ENCODE measurements at regions not wholly inside any gene's neighbourhood (a gene's known extent, or its start where the extent isn't known, plus 50 kb on each side); places are given as distances from the start of the nearest gene placed in this dataset.

- no peak for TF ChIP-seq ATF2 (IDR thresholded peaks at IDR 0.05; ENCODE audit: low read length)
Measured at GRCh38 chr18:29251681-29252080, 1074.8 kb upstream of the CDH2 start (continued).
